Astrocyte (in vitro differentiated cells and primary cell): ENCODE measurements at regions not wholly inside any gene's neighbourhood (a gene's known extent, or its start where the extent isn't known, plus 50 kb on each side); places are given as distances from the start of the nearest gene placed in this dataset.
A peak's percentile ranks its signal among the peaks of the same experiment; 100 is the strongest.

ENCODE experiments used
- DNase-seq: peaks from one replicate; pipeline ENCODE4 v3.0.0-alpha.2; 2010; ENCODE audit warnings: low read depth
- FAIRE-seq: peaks from 2 replicates; lab custom pipeline; 2011; peaks lifted over from hg19 to GRCh38; lab: Jason Lieb, UNC
- H2AFZ ChIP-seq: 2 replicates; pipeline ENCODE4 v1.6.0; 2012; ENCODE audit warnings: low read depth, low read length, inconsistent platforms
- H3K27ac ChIP-seq: 2 replicates; pipeline ENCODE4 v1.5.1; 2011; ENCODE audit warnings: low read depth, low read length, inconsistent platforms
- H3K27me3 ChIP-seq: 2 replicates; pipeline ENCODE4 v1.6.0; 2011; ENCODE audit warnings: low read length, inconsistent platforms; ENCODE audit not compliant: insufficient read depth
- H3K36me3 ChIP-seq: 2 replicates; pipeline ENCODE4 v1.5.1; 2011; ENCODE audit warnings: low read length, inconsistent platforms; ENCODE audit not compliant: insufficient read depth
- H3K4me1 ChIP-seq: 2 replicates; pipeline ENCODE4 v1.5.1; 2011; ENCODE audit warnings: low read length, inconsistent platforms; ENCODE audit not compliant: insufficient read depth
- H3K4me2 ChIP-seq: 2 replicates; pipeline ENCODE4 v1.6.0; 2012; ENCODE audit warnings: low read length, inconsistent platforms
- H3K4me3 ChIP-seq: 2 replicates; pipeline ENCODE4 v1.5.1; 2011; ENCODE audit warnings: low read depth, mild to moderate bottlenecking, low read length, inconsistent platforms; ENCODE audit not compliant: insufficient read depth
- H3K79me2 ChIP-seq: 2 replicates; pipeline ENCODE4 v1.6.0; 2012; ENCODE audit warnings: mild to moderate bottlenecking, low read length, inconsistent platforms; ENCODE audit not compliant: insufficient read depth
- H3K9ac ChIP-seq: 2 replicates; pipeline ENCODE4 v1.6.0; 2012; ENCODE audit warnings: mild to moderate bottlenecking, low read length, inconsistent platforms
- H3K9me3 ChIP-seq: 2 replicates; pipeline ENCODE4 v1.5.1; 2012; ENCODE audit warnings: low read depth, mild to moderate bottlenecking, low read length, inconsistent platforms; ENCODE audit not compliant: insufficient read depth
- H4K20me1 ChIP-seq: 2 replicates; pipeline ENCODE4 v1.6.0; 2012; ENCODE audit warnings: low read length, inconsistent platforms; ENCODE audit not compliant: insufficient read depth
- H3K27ac Mint-ChIP-seq: one replicate; pipeline ENCODE4 v1.8.0; 2021; ENCODE audit warnings: mild to moderate bottlenecking, mixed read lengths; ENCODE audit not compliant: unreplicated experiment
- H3K27me3 Mint-ChIP-seq: one replicate; pipeline ENCODE4 v1.8.0; 2021; ENCODE audit warnings: low read depth, mixed read lengths; ENCODE audit not compliant: unreplicated experiment
- H3K36me3 Mint-ChIP-seq: one replicate; pipeline ENCODE4 v1.8.0; 2021; ENCODE audit warnings: low read depth, mixed read lengths; ENCODE audit not compliant: unreplicated experiment
- H3K4me1 Mint-ChIP-seq: one replicate; pipeline ENCODE4 v1.8.0; 2021; ENCODE audit warnings: low read depth, mixed read lengths; ENCODE audit not compliant: unreplicated experiment
- H3K4me3 Mint-ChIP-seq: one replicate; pipeline ENCODE4 v1.8.0; 2021; ENCODE audit warnings: mild to moderate bottlenecking, moderate library complexity, mixed read lengths; ENCODE audit not compliant: unreplicated experiment
- H3K9me3 Mint-ChIP-seq: one replicate; pipeline ENCODE4 v1.8.0; 2021; ENCODE audit warnings: mild to moderate bottlenecking, mixed read lengths; ENCODE audit not compliant: unreplicated experiment
- CTCF ChIP-seq: IDR thresholded peaks from 2 replicates; pipeline ENCODE4 v1.5.1; 2011; ENCODE audit warnings: low read depth, mild to moderate bottlenecking, inconsistent platforms, low read length, moderate library complexity; ENCODE audit not compliant: insufficient read depth
- EZH2 ChIP-seq: IDR thresholded peaks from 2 replicates; pipeline ENCODE4 v1.6.1; 2012; ENCODE audit warnings: mild to moderate bottlenecking, low read length, inconsistent platforms; ENCODE audit not compliant: insufficient read depth

- Mint-ChIP-seq H3K9me3 (no peaks in the 10 kb centered on the region), H3K4me1 (peaks cover 31% of the 10 kb centered on the region), H3K36me3 (no peaks in the 10 kb centered on the region), H3K27me3 (peaks cover 10% of the 10 kb centered on the region), H3K27ac (no peak overlapping the region), H3K4me3 (no peak overlapping the region)
- TF ChIP-seq EZH2 (no peak), CTCF (no peak)
- H3K4me2 ChIP-seq = peak overlapping the region; percentile 66
- no peaks in the 10 kb centered on the region for H3K36me3 ChIP-seq
- no peaks in the 10 kb centered on the region for H3K79me2 ChIP-seq
- H4K20me1 ChIP-seq = peaks cover 5% of the 10 kb centered on the region
- H3K27ac ChIP-seq = no peak overlapping the region
- H3K4me3 ChIP-seq = peak overlapping the region; percentile 22
- H3K4me1 ChIP-seq = peaks cover 15% of the 10 kb centered on the region
- peaks cover 8% of the 10 kb centered on the region for H3K27me3 ChIP-seq
- DNase-seq = peak; percentile 89
- no peak overlapping the region for H3K9ac ChIP-seq
- peak; percentile 83 for FAIRE-seq
- no peak overlapping the region for H2AFZ ChIP-seq
- H3K9me3 ChIP-seq = no peaks in the 10 kb centered on the region
Measured at GRCh38 chr1:228860911-228861831, 125.9 kb downstream of the RHOU start.

- Histone ChIP-seq H4K20me1 (peaks cover 5% of the 10 kb centered on the region), H3K27me3 (peaks cover 8% of the 10 kb centered on the region), H3K36me3 (no peaks in the 10 kb centered on the region), H3K4me2 (peak overlapping the region; percentile 66), H3K9me3 (no peaks in the 10 kb centered on the region), H3K4me1 (peaks cover 15% of the 10 kb centered on the region), H3K9ac (no peak overlapping the region), H3K79me2 (no peaks in the 10 kb centered on the region), H3K27ac (no peak overlapping the region), H3K4me3 (no peak overlapping the region), H2AFZ (no peak overlapping the region)
- TF ChIP-seq EZH2 = no peak
- no peak for TF ChIP-seq CTCF
- H3K4me1 Mint-ChIP-seq = peaks cover 36% of the 10 kb centered on the region
- peaks cover 10% of the 10 kb centered on the region for H3K27me3 Mint-ChIP-seq
- H3K27ac Mint-ChIP-seq = no peak overlapping the region
- no peak for DNase-seq
- H3K4me3 Mint-ChIP-seq = no peak overlapping the region
- H3K9me3 Mint-ChIP-seq = no peaks in the 10 kb centered on the region
- no peak for FAIRE-seq
- no peaks in the 10 kb centered on the region for H3K36me3 Mint-ChIP-seq
Measured at GRCh38 chr1:228861832-228862180, 126.5 kb downstream of the RHOU start.
